ENCODE measurements at regions not wholly inside any gene's neighbourhood (a gene's known extent, or its start where the extent isn't known, plus 50 kb on each side); places are given as distances from the start of the nearest gene placed in this dataset.

GRCh38 chr14:89720741-89721729 lies 233.5 kb downstream of the EFCAB11 start:
- Histone ChIP-seq H3K4me3 (no peak overlapping the region), H3K27ac (no peak overlapping the region), H3K36me3 (no peaks in the 10 kb centered on the region), H3K27me3 (replicated peaks; ENCODE audit: insufficient read depth) (no peaks in the 10 kb centered on the region), H3K9me3 (no peaks in the 10 kb centered on the region), H3K4me1 (replicated peaks) (no peaks in the 10 kb centered on the region)
- intact Hi-C loops (cut with DNase I) = no loop called here
- TF ChIP-seq POLR2A (IDR thresholded peaks at IDR 0.05) (no peak), CTCF (IDR thresholded peaks at IDR 0.05) (no peak), POLR2AphosphoS5 (IDR thresholded peaks at IDR 0.05) (no peak)
- DNase-seq (ENCODE audit: low spot score) = no peak
- 76% methylated on average over 11 of the region's 11 CpGs for WGBS

GRCh38 chr14:89720076-89720687 lies 234.3 kb downstream of the EFCAB11 start:
- H3K27me3 ChIP-seq (replicated peaks; ENCODE audit: insufficient read depth) = no peaks in the 10 kb centered on the region
- 82% methylated on average over 7 of the region's 7 CpGs for WGBS
- no peak overlapping the region for H3K4me3 ChIP-seq
- no peak for DNase-seq (ENCODE audit: low spot score)
- intact Hi-C loops (cut with DNase I) = no loop called here
- TF ChIP-seq CTCF (IDR thresholded peaks at IDR 0.05) = no peak
- TF ChIP-seq POLR2A (IDR thresholded peaks at IDR 0.05) = no peak
- H3K36me3 ChIP-seq = no peaks in the 10 kb centered on the region
- no peaks in the 10 kb centered on the region for H3K4me1 ChIP-seq (replicated peaks)
- H3K9me3 ChIP-seq = no peaks in the 10 kb centered on the region
- H3K27ac ChIP-seq = no peak overlapping the region

- Histone ChIP-seq H3K27ac (no peak overlapping the region), H3K4me1 (replicated peaks) (no peaks in the 10 kb centered on the region), H3K27me3 (replicated peaks; ENCODE audit: insufficient read depth) (no peaks in the 10 kb centered on the region), H3K36me3 (no peaks in the 10 kb centered on the region), H3K9me3 (no peaks in the 10 kb centered on the region), H3K4me3 (no peak overlapping the region)
- TF ChIP-seq POLR2A (IDR thresholded peaks at IDR 0.05) = no peak
- TF ChIP-seq POLR2AphosphoS5 (IDR thresholded peaks at IDR 0.05) = no peak
- no peak for TF ChIP-seq CTCF (IDR thresholded peaks at IDR 0.05)
- no peak for DNase-seq (ENCODE audit: low spot score)
- WGBS = 84% methylated on average over 10 of the region's 10 CpGs
- intact Hi-C loops (cut with DNase I) = no loop called here
Observed at GRCh38 chr14:89719366-89720075, 235.0 kb downstream of the EFCAB11 start.

- Histone ChIP-seq H3K9me3 (no peaks in the 10 kb centered on the region), H3K4me3 (no peak overlapping the region), H3K27ac (no peak overlapping the region), H3K27me3 (replicated peaks; ENCODE audit: insufficient read depth) (no peaks in the 10 kb centered on the region), H3K36me3 (no peaks in the 10 kb centered on the region), H3K4me1 (replicated peaks) (no peaks in the 10 kb centered on the region)
- no peak for TF ChIP-seq POLR2AphosphoS5 (IDR thresholded peaks at IDR 0.05)
- TF ChIP-seq CTCF (IDR thresholded peaks at IDR 0.05) = no peak
- no peak for TF ChIP-seq POLR2A (IDR thresholded peaks at IDR 0.05)
- 83% methylated on average over 3 of the region's 3 CpGs for whole genome bisulfite sequencing
- intact Hi-C loops (cut with DNase I) = loop anchor here (10.0 kb wide), 1 partner anchor 284 kb away; no protein-coding TSS in a partner anchor
- no peak for DNase-seq (ENCODE audit: low spot score)
Observed at GRCh38 chr14:89708982-89709625, 245.4 kb downstream of the EFCAB11 start.
